Panc1 (cell line): ENCODE measurements at regions not wholly inside any gene's neighbourhood (a gene's known extent, or its start where the extent isn't known, plus 50 kb on each side); places are given as distances from the start of the nearest gene placed in this dataset.

Experiments
- ATAC-seq: fragments of 200-7000 bp; cut with Tn5 transposase; 2 replicates; pipeline ENCODE4 v1.9.1; 2020; ENCODE audit warnings: mild to moderate bottlenecking, moderate library complexity
- BruUV-seq: library from RNA; stranded (reverse); fragments of 400-500 nt; replicated peaks from 2 replicates; lab custom pipeline; 2021; lab: Mats Ljungman, UMichigan
- CTCF ChIA-PET: fragments of 300-600 bp; sonication (Branson Sonifier 250); formaldehyde crosslinking; loops from one replicate; lab custom pipeline; 2022; ENCODE audit warnings: antibody characterized with exemption; lab: Charles Lee
- POLR2A ChIA-PET: fragments of 300-600 bp; sonication (Branson Sonifier 250); formaldehyde crosslinking; loops from one replicate; lab custom pipeline; 2022; ENCODE audit warnings: antibody characterized with exemption; lab: Charles Lee
- DNase-seq: peaks from one replicate; pipeline ENCODE4 v3.0.0-alpha.2; 2010; ENCODE audit warnings: low read depth, low spot score
- H3K27ac ChIP-seq: 2 replicates; pipeline ENCODE4 v1.5.1; 2011; ENCODE audit warnings: mild to moderate bottlenecking, low read length, inconsistent platforms
- H3K27me3 ChIP-seq: fragments of 200-500 bp; sonication (Bioruptor generic); 2 replicates; pipeline ENCODE4 v1.6.0; 2014; ENCODE audit warnings: low read length, inconsistent platforms; ENCODE audit not compliant: control insufficient read depth, insufficient read depth
- H3K36me3 ChIP-seq: fragments of 200-500 bp; sonication (Bioruptor generic); 2 replicates; pipeline ENCODE4 v1.5.1; 2014; ENCODE audit warnings: inconsistent platforms, mild to moderate bottlenecking, low read length, moderate library complexity; ENCODE audit not compliant: control insufficient read depth, insufficient read depth
- H3K4me1 ChIP-seq: 2 replicates; pipeline ENCODE4 v1.5.1; 2011; ENCODE audit warnings: inconsistent platforms, mild to moderate bottlenecking, low read length, moderate library complexity; ENCODE audit not compliant: control insufficient read depth, insufficient read depth
- H3K4me3 ChIP-seq, 2 experiments: 2 replicates each; pipeline ENCODE4 v1.5.1; 2011 to 2012; ENCODE audit warnings: low read depth in 2 of 2, low read length in 2 of 2, mild to moderate bottlenecking in 2 of 2, inconsistent platforms in 1 of 2, moderate library complexity in 1 of 2
- H3K9me3 ChIP-seq: fragments of 200-500 bp; sonication (Bioruptor generic); 2 replicates; pipeline ENCODE4 v1.5.1; 2014; ENCODE audit warnings: low read depth, mild to moderate bottlenecking, inconsistent platforms, low read length, moderate library complexity; ENCODE audit not compliant: control insufficient read depth, insufficient read depth
- CTCF ChIP-seq: fragments of 450-650 bp; IDR thresholded peaks from 2 replicates; pipeline ENCODE4 v1.5.1; 2017; ENCODE audit warnings: mild to moderate bottlenecking
- POLR2AphosphoS5 ChIP-seq: IDR thresholded peaks from 2 replicates; pipeline ENCODE4 v1.6.1; 2012; ENCODE audit warnings: mild to moderate bottlenecking, low read depth, low read length, moderate library complexity
- SIN3A ChIP-seq: IDR thresholded peaks from 2 replicates; pipeline ENCODE4 v1.6.1; 2012; ENCODE audit warnings: low read depth, mild to moderate bottlenecking, low read length, moderate library complexity, borderline replicate concordance; ENCODE audit not compliant: insufficient read depth
- TCF7L2 ChIP-seq: IDR thresholded peaks from 2 replicates; pipeline ENCODE4 v1.6.1; 2011; ENCODE audit warnings: mild to moderate bottlenecking, low read depth, low read length, inconsistent platforms
- in situ Hi-C: cut with HindIII; loops from 2 replicates; pipeline ENCODE4 v1.10.0; 2016; ENCODE audit warnings: low sequenced_read_pairs, low pct_unique_long_range_greater_than_20kb
- intact Hi-C: fragments of 100-400 bp; cut with micrococcal nuclease; formaldehyde crosslinking; loops from one replicate; pipeline ENCODE4 v1.10.0; 2022; ENCODE audit not compliant: unreplicated experiment
- TF ChIP-seq, protein P1 (sequence below), 2 experiments: IDR thresholded peaks; 2 replicates each; pipeline ENCODE4 v1.6.1; 2011 to 2012; ENCODE audit warnings: low read depth in 2 of 2, control low read depth in 1 of 2, low read length in 1 of 2, mild to moderate bottlenecking in 1 of 2, moderate library complexity in 1 of 2; ENCODE audit not compliant: insufficient read depth in 1 of 2

DNA sequence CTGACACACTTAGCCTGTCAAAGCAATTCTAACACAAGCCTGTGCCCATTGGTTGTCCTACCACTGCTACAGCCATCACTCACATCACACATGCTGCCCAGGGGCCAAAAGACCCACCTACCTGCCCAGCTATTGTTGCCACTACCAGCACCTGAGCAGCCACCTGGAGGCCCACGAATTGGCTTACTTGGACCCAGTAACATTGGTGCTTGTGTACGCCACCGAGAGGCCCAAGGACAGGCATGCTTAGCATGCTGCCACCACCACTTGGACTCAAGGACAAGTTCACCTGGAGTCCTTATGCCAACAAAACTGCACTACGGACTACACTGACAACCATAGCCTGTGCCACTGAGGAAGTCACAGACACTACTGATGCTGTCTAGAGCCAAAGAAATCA lies 221.1 kb downstream of the SLC38A4 start:
- H3K36me3 ChIP-seq = no peaks in the 10 kb centered on the region
- TF ChIP-seq CTCF (no peak), SIN3A (no peak), POLR2AphosphoS5 (no peak)
- TF ChIP-seq, protein P1, sequence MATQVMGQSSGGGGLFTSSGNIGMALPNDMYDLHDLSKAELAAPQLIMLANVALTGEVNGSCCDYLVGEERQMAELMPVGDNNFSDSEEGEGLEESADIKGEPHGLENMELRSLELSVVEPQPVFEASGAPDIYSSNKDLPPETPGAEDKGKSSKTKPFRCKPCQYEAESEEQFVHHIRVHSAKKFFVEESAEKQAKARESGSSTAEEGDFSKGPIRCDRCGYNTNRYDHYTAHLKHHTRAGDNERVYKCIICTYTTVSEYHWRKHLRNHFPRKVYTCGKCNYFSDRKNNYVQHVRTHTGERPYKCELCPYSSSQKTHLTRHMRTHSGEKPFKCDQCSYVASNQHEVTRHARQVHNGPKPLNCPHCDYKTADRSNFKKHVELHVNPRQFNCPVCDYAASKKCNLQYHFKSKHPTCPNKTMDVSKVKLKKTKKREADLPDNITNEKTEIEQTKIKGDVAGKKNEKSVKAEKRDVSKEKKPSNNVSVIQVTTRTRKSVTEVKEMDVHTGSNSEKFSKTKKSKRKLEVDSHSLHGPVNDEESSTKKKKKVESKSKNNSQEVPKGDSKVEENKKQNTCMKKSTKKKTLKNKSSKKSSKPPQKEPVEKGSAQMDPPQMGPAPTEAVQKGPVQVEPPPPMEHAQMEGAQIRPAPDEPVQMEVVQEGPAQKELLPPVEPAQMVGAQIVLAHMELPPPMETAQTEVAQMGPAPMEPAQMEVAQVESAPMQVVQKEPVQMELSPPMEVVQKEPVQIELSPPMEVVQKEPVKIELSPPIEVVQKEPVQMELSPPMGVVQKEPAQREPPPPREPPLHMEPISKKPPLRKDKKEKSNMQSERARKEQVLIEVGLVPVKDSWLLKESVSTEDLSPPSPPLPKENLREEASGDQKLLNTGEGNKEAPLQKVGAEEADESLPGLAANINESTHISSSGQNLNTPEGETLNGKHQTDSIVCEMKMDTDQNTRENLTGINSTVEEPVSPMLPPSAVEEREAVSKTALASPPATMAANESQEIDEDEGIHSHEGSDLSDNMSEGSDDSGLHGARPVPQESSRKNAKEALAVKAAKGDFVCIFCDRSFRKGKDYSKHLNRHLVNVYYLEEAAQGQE (IDR thresholded peaks at IDR 0.05; ENCODE audit: insufficient read depth in 1 of 2, low read depth in 2 of 2, low read length in 1 of 2) = no peak
- DNase-seq = no peak
- in situ Hi-C loops (no loop called here), intact Hi-C loops (no loop called here)
- BruUV-seq = no TSS peak
- no peak overlapping the region for H3K27ac ChIP-seq
- H3K4me3 ChIP-seq = no peak overlapping the region
- ChIA-PET POLR2A (no interaction called here), CTCF (no interaction called here)
- no peaks in the 10 kb centered on the region for H3K4me1 ChIP-seq
- no peak for ATAC-seq
- H3K27me3 ChIP-seq = no peaks in the 10 kb centered on the region
- peaks cover 13% of the 10 kb centered on the region; the same call in 1 of the 2 replicates for H3K9me3 ChIP-seq

DNA sequence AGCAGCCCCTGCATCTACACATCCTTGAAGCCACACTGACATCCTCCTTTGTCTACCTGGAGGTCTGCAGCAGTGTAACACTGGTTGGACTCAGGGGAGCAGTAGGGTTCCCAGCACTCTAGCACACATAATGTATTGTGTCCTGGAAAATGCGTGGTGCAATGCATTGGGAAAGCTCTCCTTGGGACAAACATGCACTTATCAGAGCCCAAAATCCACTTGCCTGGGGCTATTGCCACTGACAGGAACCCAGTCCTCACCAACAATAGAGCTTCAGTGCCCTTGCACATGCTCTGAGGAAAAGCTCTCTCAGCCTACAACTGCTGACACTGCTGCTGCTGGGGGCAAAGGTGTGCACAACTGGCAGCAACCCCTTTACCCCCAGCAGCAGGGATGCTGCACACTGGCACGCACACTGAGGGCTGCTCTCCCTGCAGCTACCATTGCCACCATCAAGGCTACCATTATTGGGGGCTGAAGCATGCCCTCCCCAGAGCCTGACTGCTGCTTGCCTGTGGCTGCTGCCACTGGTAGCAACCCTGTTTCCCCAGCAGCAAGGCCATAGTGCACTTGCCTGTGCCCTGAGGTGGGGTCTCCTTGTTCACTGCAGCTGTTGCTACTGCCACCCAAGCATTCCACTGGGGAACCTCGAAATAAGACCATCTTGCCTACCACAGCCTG lies 221.9 kb downstream of the SLC38A4 start:
- no TSS peak for BruUV-seq
- H3K4me3 ChIP-seq = no peak overlapping the region
- TF ChIP-seq TCF7L2 = no peak
- no peak for TF ChIP-seq POLR2AphosphoS5
- TF ChIP-seq CTCF = no peak
- TF ChIP-seq SIN3A = no peak
- TF ChIP-seq, protein P1 (IDR thresholded peaks at IDR 0.05; ENCODE audit: insufficient read depth in 1 of 2, low read depth in 2 of 2, low read length in 1 of 2) = no peak
- no peak overlapping the region for H3K27ac ChIP-seq
- DNase-seq = no peak
- no peak for ATAC-seq
- H3K9me3 ChIP-seq = peaks cover 13% of the 10 kb centered on the region; the same call in 1 of the 2 replicates
- ChIA-PET POLR2A (no interaction called here), CTCF (no interaction called here)
- no peaks in the 10 kb centered on the region for H3K36me3 ChIP-seq
- intact Hi-C loops (no loop called here), in situ Hi-C loops (no loop called here)
- no peaks in the 10 kb centered on the region for H3K4me1 ChIP-seq
- no peaks in the 10 kb centered on the region for H3K27me3 ChIP-seq
